HEK293 (cell line): ENCODE measurements at regions not wholly inside any gene's neighbourhood (a gene's known extent, or its start where the extent isn't known, plus 50 kb on each side); places are given as distances from the start of the nearest gene placed in this dataset.

Experiments used
- CTCF ChIA-PET: fragments of 350-600 bp; formaldehyde crosslinking; extraction: SDS; loops from one replicate; lab custom pipeline; 2021; ENCODE audit warnings: antibody characterized with exemption; lab: Yijun Ruan, JAX
- POLR2A ChIA-PET: fragments of 300-600 bp; formaldehyde crosslinking; extraction: SDS; loops from one replicate; lab custom pipeline; 2020; ENCODE audit warnings: antibody characterized with exemption, inconsistent platforms; lab: Yijun Ruan, JAX
- H3K27ac ChIP-seq: fragments of 200-500 bp; sonication (Bioruptor generic); 2 replicates; pipeline ENCODE4 v1.5.1; 2014; ENCODE audit warnings: low read depth, low read length, control low read depth, inconsistent platforms; ENCODE audit errors: extremely low read depth
- H3K36me3 ChIP-seq, 2 experiments: fragments of 200-500 bp in 1 of 2; sonication (Bioruptor generic) in 1 of 2; 1 replicate in 1 of 2; 2 replicates in 1 of 2; pipeline ENCODE4 v1.5.1; 2014 to 2017; ENCODE audit warnings: inconsistent platforms in 2 of 2, low read length in 2 of 2; ENCODE audit not compliant: control insufficient read depth in 2 of 2, insufficient read depth in 1 of 2
- H3K4me1 ChIP-seq: fragments of 200-500 bp; sonication (Bioruptor generic); 2 replicates; pipeline ENCODE4 v1.5.1; 2014; ENCODE audit warnings: mild to moderate bottlenecking, low read length, inconsistent platforms; ENCODE audit not compliant: control insufficient read depth, insufficient read depth
- H3K4me3 ChIP-seq: 2 replicates; pipeline ENCODE4 v1.5.1; 2011; ENCODE audit warnings: low read depth, mild to moderate bottlenecking, control low read depth, low read length, moderate library complexity
- H3K9me3 ChIP-seq: fragments of 200-500 bp; sonication (Bioruptor generic); 2 replicates; pipeline ENCODE4 v1.5.1; 2014; ENCODE audit warnings: low read depth, low read length, inconsistent platforms; ENCODE audit not compliant: control insufficient read depth, insufficient read depth
- EGR2 ChIP-seq: fragments of 450-650 bp; formaldehyde crosslinking; IDR thresholded peaks from 2 replicates; pipeline ENCODE4 v1.5.1; 2016; ENCODE audit warnings: low read depth, missing biosample characterization, missing genetic modification characterization
- INSM2 ChIP-seq: fragments of 450-650 bp; formaldehyde crosslinking; IDR thresholded peaks from 2 replicates; pipeline ENCODE4 v1.5.1; 2016; ENCODE audit warnings: missing biosample characterization, missing genetic modification characterization
- PRDM2 ChIP-seq: fragments of 450-650 bp; formaldehyde crosslinking; IDR thresholded peaks from 2 replicates; pipeline ENCODE4 v1.5.1; 2016; ENCODE audit warnings: missing biosample characterization, missing genetic modification characterization, borderline replicate concordance
- TSHZ1 ChIP-seq: fragments of 450-650 bp; formaldehyde crosslinking; IDR thresholded peaks from 2 replicates; pipeline ENCODE4 v1.5.1; 2016; ENCODE audit warnings: missing biosample characterization, missing genetic modification characterization, borderline replicate concordance
- ZBTB7A ChIP-seq: fragments of 450-650 bp; formaldehyde crosslinking; IDR thresholded peaks from 2 replicates; pipeline ENCODE4 v1.5.1; 2016; ENCODE audit warnings: low read depth, missing biosample characterization, missing genetic modification characterization
- ZNF132 ChIP-seq: fragments of 450-650 bp; formaldehyde crosslinking; IDR thresholded peaks from 2 replicates; pipeline ENCODE4 v1.5.1; 2017; ENCODE audit warnings: missing biosample characterization, missing genetic modification characterization, borderline replicate concordance
- ZNF175 ChIP-seq: fragments of 450-650 bp; formaldehyde crosslinking; IDR thresholded peaks from 2 replicates; pipeline ENCODE4 v1.5.1; 2016; ENCODE audit warnings: missing biosample characterization, missing genetic modification characterization
- ZNF311 ChIP-seq: fragments of 450-650 bp; formaldehyde crosslinking; IDR thresholded peaks from 2 replicates; pipeline ENCODE4 v1.5.1; 2017; ENCODE audit warnings: missing biosample characterization, missing genetic modification characterization, borderline replicate concordance
- ZNF433 ChIP-seq: fragments of 450-650 bp; formaldehyde crosslinking; IDR thresholded peaks from 2 replicates; pipeline ENCODE4 v1.5.1; 2016; ENCODE audit warnings: missing biosample characterization, missing genetic modification characterization, low read depth
- ZNF548 ChIP-seq: fragments of 450-650 bp; formaldehyde crosslinking; IDR thresholded peaks from 2 replicates; pipeline ENCODE4 v1.5.1; 2016; ENCODE audit warnings: missing biosample characterization, missing genetic modification characterization
- ZNF585B ChIP-seq: fragments of 450-650 bp; formaldehyde crosslinking; IDR thresholded peaks from 2 replicates; pipeline ENCODE4 v1.5.1; 2016; ENCODE audit warnings: missing biosample characterization, missing genetic modification characterization
- ZNF596 ChIP-seq: fragments of 450-650 bp; IDR thresholded peaks from 2 replicates; pipeline ENCODE4 v1.5.0; 2018; ENCODE audit warnings: missing biosample characterization, mild to moderate bottlenecking, missing genetic modification characterization, moderate library complexity
- ZNF664 ChIP-seq: fragments of 450-650 bp; formaldehyde crosslinking; IDR thresholded peaks from 2 replicates; pipeline ENCODE4 v1.5.1; 2016; ENCODE audit warnings: missing biosample characterization, missing genetic modification characterization
- ZNF670 ChIP-seq: fragments of 450-650 bp; formaldehyde crosslinking; IDR thresholded peaks from 2 replicates; pipeline ENCODE4 v1.5.1; 2016; ENCODE audit warnings: missing biosample characterization, missing genetic modification characterization, low read depth
- ZNF76 ChIP-seq: fragments of 450-650 bp; formaldehyde crosslinking; IDR thresholded peaks from 2 replicates; pipeline ENCODE4; 2016; ENCODE audit warnings: low read depth, missing biosample characterization, missing genetic modification characterization, borderline replicate concordance
- ZNF777 ChIP-seq: fragments of 450-650 bp; formaldehyde crosslinking; IDR thresholded peaks from 2 replicates; pipeline ENCODE4 v1.5.1; 2017; ENCODE audit warnings: missing biosample characterization, missing genetic modification characterization, borderline replicate concordance
- ZNF791 ChIP-seq: fragments of 450-650 bp; formaldehyde crosslinking; IDR thresholded peaks from 2 replicates; pipeline ENCODE4 v1.5.1; 2016; ENCODE audit warnings: missing biosample characterization, missing genetic modification characterization
- ZSCAN4 ChIP-seq: fragments of 450-650 bp; formaldehyde crosslinking; IDR thresholded peaks from 2 replicates; pipeline ENCODE4 v1.5.1; 2017; ENCODE audit warnings: missing biosample characterization, missing genetic modification characterization

GRCh38 chr11:42837994-42838393 lies 473.8 kb upstream of the API5 start (continued):
- TF ChIP-seq ZSCAN4 (no peak), ZNF175 (tag by site-specific recombination) (no peak), INSM2 (tag by site-specific recombination) (no peak), ZNF664 (no peak), ZNF311 (no peak)
- TF ChIP-seq, all 188 proteins: peak for 0

- no peaks in the 10 kb centered on the region for H3K4me1 ChIP-seq
- TF ChIP-seq ZNF76 (tag by site-specific recombination): no peak
- TF ChIP-seq, all 188 proteins: peak for 0
- ChIA-PET POLR2A (no interaction called here), CTCF (no interaction called here)
- no peak overlapping the region for H3K4me3 ChIP-seq
- H3K27ac ChIP-seq: no peak overlapping the region
- H3K36me3 ChIP-seq: no peaks in the 10 kb centered on the region
- no peaks in the 10 kb centered on the region for H3K9me3 ChIP-seq
These were observed 471.5 kb upstream of the API5 start for GRCh38 chr11:42840176-42840829.

- POLR2A ChIA-PET: no interaction called here
- Histone ChIP-seq H3K36me3 (no peaks in the 10 kb centered on the region), H3K27ac (no peak overlapping the region), H3K9me3 (no peaks in the 10 kb centered on the region), H3K4me3 (no peak overlapping the region), H3K4me1 (no peaks in the 10 kb centered on the region)
- CTCF ChIA-PET: no interaction called here
- TF ChIP-seq ZNF777 (tag by site-specific recombination): no peak
- TF ChIP-seq ZNF596 (tag by site-specific recombination): no peak
- TF ChIP-seq ZBTB7A (tag by site-specific recombination): no peak
- TF ChIP-seq ZNF548 (tag by site-specific recombination): no peak
- TF ChIP-seq PRDM2 (tag by site-specific recombination): no peak
- no peak for TF ChIP-seq ZNF670 (tag by site-specific recombination)
- no peak for TF ChIP-seq ZNF433 (tag by site-specific recombination)
- no peak for TF ChIP-seq ZNF132
- TF ChIP-seq INSM2 (tag by site-specific recombination): no peak
- no peak for TF ChIP-seq ZNF791 (tag by site-specific recombination)
- TF ChIP-seq TSHZ1 (tag by site-specific recombination): no peak
- no peak for TF ChIP-seq EGR2 (tag by site-specific recombination)
- no peak for TF ChIP-seq ZNF585B (tag by site-specific recombination)
These were observed 470.9 kb upstream of the API5 start for GRCh38 chr11:42840860-42841259.
